H1 (cell line): ENCODE measurements at regions not wholly inside any gene's neighbourhood (a gene's known extent, or its start where the extent isn't known, plus 50 kb on each side); places are given as distances from the start of the nearest gene placed in this dataset.

ENCODE experiments used
- CTCF ChIA-PET: fragments of 300-600 bp; sonication (Branson Sonifier 250); formaldehyde crosslinking; loops from one replicate; lab custom pipeline; 2021; ENCODE audit not compliant: partially characterized antibody; lab: Charles Lee
- POLR2A ChIA-PET: fragments of 300-600 bp; sonication (Branson Sonifier 250); formaldehyde crosslinking; loops from one replicate; lab custom pipeline; 2021; ENCODE audit warnings: inconsistent platforms; ENCODE audit not compliant: partially characterized antibody; lab: Charles Lee
- DNase-seq, 2 experiments: peaks; one replicate each; pipeline versions ENCODE4 v3.0.0 to v3.0.0-alpha.2; 2010 to 2022; ENCODE audit warnings: low spot score in 2 of 2, low read depth in 1 of 2, mixed read lengths in 1 of 2
- FAIRE-seq: peaks from 2 replicates; lab custom pipeline; 2011; peaks lifted over from hg19 to GRCh38; lab: Jason Lieb, UNC
- H2AFZ ChIP-seq: 2 replicates; pipeline ENCODE4 v1.8.1; 2012; ENCODE audit warnings: low read length, inconsistent platforms
- H2AK5ac ChIP-seq: 2 replicates; pipeline ENCODE4 v1.6.1; 2013; ENCODE audit warnings: low read depth, low read length
- H2BK120ac ChIP-seq: replicated peaks from 2 replicates; pipeline ENCODE3; 2013; ENCODE audit warnings: low read depth, low read length, inconsistent platforms
- H2BK12ac ChIP-seq: 2 replicates; pipeline ENCODE4 v1.6.1; 2013; ENCODE audit warnings: low read depth, low read length
- H2BK15ac ChIP-seq: 2 replicates; pipeline ENCODE4 v1.6.1; 2013; ENCODE audit warnings: low read length
- H2BK20ac ChIP-seq: 2 replicates; pipeline ENCODE4 v1.6.1; 2013; ENCODE audit warnings: low read length
- H2BK5ac ChIP-seq: 2 replicates; pipeline ENCODE4 v1.6.1; 2013; ENCODE audit warnings: low read depth, low read length
- H3K14ac ChIP-seq: 2 replicates; pipeline ENCODE4 v1.6.1; 2013; ENCODE audit warnings: inconsistent platforms; ENCODE audit not compliant: insufficient read length
- H3K18ac ChIP-seq: 2 replicates; pipeline ENCODE4 v1.6.1; 2013; ENCODE audit warnings: low read length; ENCODE audit errors: extremely low read depth
- H3K23ac ChIP-seq: 2 replicates; pipeline ENCODE4 v1.6.1; 2013; ENCODE audit warnings: inconsistent platforms; ENCODE audit not compliant: insufficient read length
- H3K23me2 ChIP-seq: 2 replicates; pipeline ENCODE4 v1.6.1; 2013; ENCODE audit warnings: low read depth, low read length
- H3K27ac ChIP-seq: 2 replicates; pipeline ENCODE4 v1.6.1; 2011; ENCODE audit warnings: low read depth, low read length, inconsistent platforms
- H3K27me3 ChIP-seq, 4 experiments: replicated peaks in 1 of 4; 1 replicate in 1 of 4; 2 replicates in 3 of 4; pipeline versions ENCODE4 v1.6.1 to v1.8.1; 2011 to 2013; ENCODE audit warnings: low read length in 3 of 4, mild to moderate bottlenecking in 3 of 4, inconsistent platforms in 2 of 4, mixed read lengths in 2 of 4, moderate library complexity in 1 of 4; ENCODE audit not compliant: control insufficient read depth in 3 of 4, insufficient read depth in 3 of 4; ENCODE audit errors: extremely low read depth in 1 of 4
- H3K36me3 ChIP-seq, 4 experiments: 2 replicates each; pipeline versions ENCODE4 v1.6.1 to v1.8.1; 2011 to 2013; ENCODE audit warnings: mild to moderate bottlenecking in 4 of 4, low read length in 3 of 4, moderate library complexity in 2 of 4, control low read depth in 1 of 4, inconsistent platforms in 1 of 4; ENCODE audit not compliant: insufficient read depth in 4 of 4, control insufficient read depth in 2 of 4
- H3K4ac ChIP-seq: replicated peaks from 2 replicates; pipeline ENCODE3; 2013; ENCODE audit warnings: low read length, low read depth, mixed read lengths, inconsistent platforms; ENCODE audit not compliant: insufficient read length
- H3K4me1 ChIP-seq, 4 experiments: replicated peaks in 1 of 4; 1 replicate in 1 of 4; 2 replicates in 3 of 4; pipeline versions ENCODE4 v1.6.1 to v1.8.1; 2011 to 2013; ENCODE audit warnings: low read length in 3 of 4, inconsistent platforms in 2 of 4, mixed read lengths in 1 of 4; ENCODE audit not compliant: insufficient read depth in 4 of 4, control insufficient read depth in 3 of 4
- H3K4me2 ChIP-seq, 2 experiments: 2 replicates each; pipeline versions ENCODE4 v1.6.1 to v1.8.1; 2011 to 2013; ENCODE audit warnings: low read depth in 2 of 2, low read length in 2 of 2, control low read depth in 1 of 2, inconsistent platforms in 1 of 2, mild to moderate bottlenecking in 1 of 2; ENCODE audit not compliant: insufficient read depth in 1 of 2
- H3K4me3 ChIP-seq, 4 experiments: fragments of 200-600, 300-600 bp in 1 of 4; sonication (generic), shearing (Covaris generic), sonication (Bioruptor Twin) in 1 of 4; 2 replicates each; pipeline versions ENCODE4 v1.5.1 to v1.8.1; 2011 to 2016; ENCODE audit warnings: low read length in 4 of 4, low read depth in 3 of 4, control low read depth in 2 of 4, inconsistent platforms in 2 of 4, mild to moderate bottlenecking in 2 of 4, mixed read lengths in 1 of 4, moderate library complexity in 1 of 4; ENCODE audit not compliant: insufficient read depth in 2 of 4; ENCODE audit errors: extremely low read depth in 1 of 4
- H3K56ac ChIP-seq: replicated peaks from 2 replicates; pipeline ENCODE3; 2013; ENCODE audit warnings: low read depth, mild to moderate bottlenecking, mixed read lengths, low read length, inconsistent platforms; ENCODE audit not compliant: insufficient read length
- H3K79me1 ChIP-seq: 2 replicates; pipeline ENCODE4 v1.6.1; 2013; ENCODE audit warnings: low read depth, low read length, control low read depth
- H3K79me2 ChIP-seq, 2 experiments: 2 replicates each; pipeline versions ENCODE4 v1.6.1 to v1.8.1; 2012 to 2013; ENCODE audit warnings: low read length in 2 of 2, mild to moderate bottlenecking in 2 of 2, inconsistent platforms in 1 of 2; ENCODE audit not compliant: insufficient read depth in 2 of 2, control insufficient read depth in 1 of 2
- H3K9ac ChIP-seq, 4 experiments: replicated peaks in 1 of 4; 1 replicate in 1 of 4; 2 replicates in 3 of 4; pipeline versions ENCODE4 v1.6.1 to v1.8.1; 2011 to 2013; ENCODE audit warnings: low read depth in 3 of 4, low read length in 3 of 4, control low read depth in 2 of 4, mild to moderate bottlenecking in 2 of 4, moderate library complexity in 2 of 4, inconsistent platforms in 1 of 4; ENCODE audit errors: extremely low read depth in 1 of 4
- H3K9me3 ChIP-seq, 2 experiments: 2 replicates each; pipeline versions ENCODE4 v1.6.1 to v1.8.1; 2012 to 2013; ENCODE audit warnings: mild to moderate bottlenecking in 2 of 2, moderate library complexity in 2 of 2, control low read depth in 1 of 2, inconsistent platforms in 1 of 2, low read depth in 1 of 2, low read length in 1 of 2, mixed read lengths in 1 of 2; ENCODE audit not compliant: insufficient read depth in 2 of 2
- H4K20me1 ChIP-seq, 2 experiments: replicated peaks in 1 of 2; 2 replicates each; pipeline versions ENCODE3 to v1.8.1; 2011 to 2013; ENCODE audit warnings: inconsistent platforms in 2 of 2, low read length in 2 of 2, mild to moderate bottlenecking in 1 of 2; ENCODE audit not compliant: insufficient read depth in 2 of 2, control insufficient read depth in 1 of 2
- H4K5ac ChIP-seq: 2 replicates; pipeline ENCODE4 v1.6.1; 2013; ENCODE audit warnings: low read length, low read depth, mixed read lengths, inconsistent platforms; ENCODE audit not compliant: insufficient read length
- H4K8ac ChIP-seq: 2 replicates; pipeline ENCODE4 v1.8.0; 2013; ENCODE audit warnings: mild to moderate bottlenecking, moderate library complexity, low read length, inconsistent platforms; ENCODE audit not compliant: insufficient read depth; ENCODE audit errors: extremely low read depth
- H4K91ac ChIP-seq: replicated peaks from 2 replicates; pipeline ENCODE3; 2013; ENCODE audit warnings: low read length, mixed read lengths, inconsistent platforms; ENCODE audit not compliant: insufficient read length
- BACH1 ChIP-seq: IDR thresholded peaks from 2 replicates; pipeline ENCODE4 v1.6.1; 2012; ENCODE audit warnings: low read length, improper control_type of control experiment
- BRCA1 ChIP-seq: IDR thresholded peaks from 2 replicates; pipeline ENCODE4 v1.6.1; 2012; ENCODE audit warnings: low read depth, low read length, improper control_type of control experiment
- EZH2 ChIP-seq: fragments of 200-600 bp; sonication (generic); IDR thresholded peaks from 2 replicates; pipeline ENCODE4 v1.7.1; 2012; ENCODE audit warnings: low read depth, mild to moderate bottlenecking, moderate library complexity, low read length, inconsistent platforms; ENCODE audit not compliant: severe bottlenecking
- KDM1A ChIP-seq: fragments of 200-600, 300-600 bp; sonication (generic); IDR thresholded peaks from 2 replicates; pipeline ENCODE4 v1.7.1; 2016; ENCODE audit warnings: mild to moderate bottlenecking, low read length, borderline replicate concordance
- MAFK ChIP-seq: IDR thresholded peaks from 2 replicates; pipeline ENCODE4 v1.6.1; 2012; ENCODE audit warnings: low read depth, mild to moderate bottlenecking, improper control_type of control experiment, low read length
- POLR2AphosphoS5 ChIP-seq: IDR thresholded peaks from 2 replicates; pipeline ENCODE4 v1.6.1; 2011; ENCODE audit warnings: low read depth, low read length
- RFX5 ChIP-seq: IDR thresholded peaks from 2 replicates; pipeline ENCODE4 v1.6.1; 2011; ENCODE audit warnings: low read depth, low read length, improper control_type of control experiment, borderline replicate concordance
- SRF ChIP-seq: IDR thresholded peaks from 2 replicates; pipeline ENCODE4 v1.6.1; 2011; ENCODE audit warnings: mild to moderate bottlenecking, low read depth, low read length, moderate library complexity
- YY1 ChIP-seq: IDR thresholded peaks from 2 replicates; pipeline ENCODE4 v1.6.1; 2011; ENCODE audit warnings: low read depth, mild to moderate bottlenecking, low read length
- WGBS, 2 experiments: shearing (Covaris generic) in 1 of 2; methylation state at CpG; one replicate each; pipeline versions ENCODE4 v1.1.6 to v1.1.7; 2013 to 2015; ENCODE audit warnings: low lambda C conversion rate in 2 of 2, mixed read lengths in 2 of 2, inconsistent platforms in 1 of 2, low coverage in 1 of 2, missing lambda C conversion rate in 1 of 2; ENCODE audit not compliant: insufficient replicate concordance in 2 of 2, insufficient coverage in 1 of 2, insufficient read length in 1 of 2; ENCODE audit errors: extremely low coverage in 1 of 2, missing lambda C conversion rate in 1 of 2; 5-methylcytosine and 5-hydroxymethylcytosine counted together
- TF ChIP-seq, protein P1 (sequence below): IDR thresholded peaks from 2 replicates; pipeline ENCODE4 v1.6.1; 2012; ENCODE audit warnings: low read length, inconsistent platforms

GRCh38 chr1:229192031-229192430, 78.9 kb upstream of the RAB4A start:
- Histone ChIP-seq H4K8ac (no peak overlapping the region), H3K56ac (no peak overlapping the region), H2BK15ac (no peak overlapping the region), H3K14ac (no peak overlapping the region), H2BK120ac (no peak overlapping the region), H3K23ac (no peak overlapping the region), H4K20me1 (no peaks in the 10 kb centered on the region), H3K18ac (no peak overlapping the region), H3K9ac (no peak overlapping the region; a peak in 1 of 7 replicates), H3K79me1 (no peaks in the 10 kb centered on the region), H3K79me2 (no peaks in the 10 kb centered on the region), H3K4me3 (no peak overlapping the region), H3K27ac (no peak overlapping the region), H4K5ac (no peak overlapping the region), H4K91ac (no peak overlapping the region), H2AFZ (no peak overlapping the region), H3K4me2 (no peak overlapping the region), H2BK20ac (no peak overlapping the region; the same call in 1 of the 2 replicates), H3K4ac (no peak overlapping the region), H2BK5ac (peak overlapping the region; percentile 77; the same call in 1 of the 2 replicates), H2AK5ac (no peak overlapping the region), H3K27me3 (no peaks in the 10 kb centered on the region), H2BK12ac (no peak overlapping the region), H3K36me3 (no peaks in the 10 kb centered on the region), H3K9me3 (no peaks in the 10 kb centered on the region), H3K4me1 (peaks cover 0 to 11% (median 7%) of the 10 kb centered on the region in 4 experiments; a peak in 4 of 7 replicates), H3K23me2 (no peaks in the 10 kb centered on the region)
- no peak for DNase-seq
- no peak for FAIRE-seq
- TF ChIP-seq KDM1A: no peak
- no peak for TF ChIP-seq BACH1
- no peak for TF ChIP-seq POLR2AphosphoS5
- no peak for TF ChIP-seq YY1
- TF ChIP-seq EZH2: no peak
- no peak for TF ChIP-seq RFX5
- no peak for TF ChIP-seq MAFK
- TF ChIP-seq SRF: no peak
- TF ChIP-seq BRCA1: no peak
- TF ChIP-seq, protein P1, sequence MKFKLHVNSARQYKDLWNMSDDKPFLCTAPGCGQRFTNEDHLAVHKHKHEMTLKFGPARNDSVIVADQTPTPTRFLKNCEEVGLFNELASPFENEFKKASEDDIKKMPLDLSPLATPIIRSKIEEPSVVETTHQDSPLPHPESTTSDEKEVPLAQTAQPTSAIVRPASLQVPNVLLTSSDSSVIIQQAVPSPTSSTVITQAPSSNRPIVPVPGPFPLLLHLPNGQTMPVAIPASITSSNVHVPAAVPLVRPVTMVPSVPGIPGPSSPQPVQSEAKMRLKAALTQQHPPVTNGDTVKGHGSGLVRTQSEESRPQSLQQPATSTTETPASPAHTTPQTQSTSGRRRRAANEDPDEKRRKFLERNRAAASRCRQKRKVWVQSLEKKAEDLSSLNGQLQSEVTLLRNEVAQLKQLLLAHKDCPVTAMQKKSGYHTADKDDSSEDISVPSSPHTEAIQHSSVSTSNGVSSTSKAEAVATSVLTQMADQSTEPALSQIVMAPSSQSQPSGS: no peak
- WGBS, 2 experiments: 94% methylated on average over 1 of the region's 1 CpG; no CpG with 5 or more reads in 1 of the 2 experiments
- CTCF ChIA-PET: no interaction called here
- POLR2A ChIA-PET: interaction anchor here (2.6 kb wide), 1 partner anchor 8 kb away, joined by 10 read pairs; no protein-coding TSS in a partner anchor
